Mesenchymal stem cell (in vitro differentiated cells and primary cell): ENCODE measurements at regions not wholly inside any gene's neighbourhood (a gene's known extent, or its start where the extent isn't known, plus 50 kb on each side); places are given as distances from the start of the nearest gene placed in this dataset.

Source experiments
- DNase-seq: peaks from one replicate; pipeline ENCODE4 v3.0.0-alpha.2; 2013
- H2AFZ ChIP-seq: one replicate; pipeline ENCODE4 v1.6.1; 2013; ENCODE audit warnings: low read depth, mild to moderate bottlenecking, control low read depth, inconsistent platforms, low read length, moderate library complexity
- H2AK5ac ChIP-seq: 2 replicates; pipeline ENCODE4 v1.6.1; 2013; ENCODE audit warnings: low read length, moderate library complexity, mild to moderate bottlenecking, inconsistent platforms; ENCODE audit not compliant: severe bottlenecking
- H2BK120ac ChIP-seq: one replicate; pipeline ENCODE4 v1.6.1; 2013; ENCODE audit warnings: low read depth, mild to moderate bottlenecking, inconsistent platforms, low read length, moderate library complexity
- H2BK12ac ChIP-seq, 2 experiments: one replicate each; pipeline ENCODE4 v1.6.1; 2013; ENCODE audit warnings: inconsistent platforms in 2 of 2, low read length in 2 of 2, mild to moderate bottlenecking in 2 of 2, moderate library complexity in 2 of 2, control low read depth in 1 of 2
- H2BK15ac ChIP-seq: one replicate; pipeline ENCODE4 v1.6.1; 2013; ENCODE audit warnings: mild to moderate bottlenecking, low read depth, inconsistent platforms; ENCODE audit not compliant: poor library complexity, severe bottlenecking
- H2BK5ac ChIP-seq: 2 replicates; pipeline ENCODE4 v1.6.1; 2013; ENCODE audit warnings: low read depth, mild to moderate bottlenecking, low read length, control low read depth, inconsistent platforms; ENCODE audit not compliant: poor library complexity, severe bottlenecking
- H3K14ac ChIP-seq, 2 experiments: one replicate each; pipeline ENCODE4 v1.6.1; 2013; ENCODE audit warnings: inconsistent platforms in 2 of 2, low read length in 2 of 2, control low read depth in 1 of 2, mild to moderate bottlenecking in 1 of 2, moderate library complexity in 1 of 2
- H3K18ac ChIP-seq, 2 experiments: one replicate each; pipeline ENCODE4 v1.6.1; 2013; ENCODE audit warnings: inconsistent platforms in 2 of 2, low read length in 2 of 2, control low read depth in 1 of 2, low read depth in 1 of 2, mild to moderate bottlenecking in 1 of 2
- H3K23ac ChIP-seq, 2 experiments: one replicate each; pipeline ENCODE4 v1.6.1; 2013; ENCODE audit warnings: inconsistent platforms in 2 of 2, low read length in 2 of 2, mild to moderate bottlenecking in 2 of 2, moderate library complexity in 2 of 2, control low read depth in 1 of 2
- H3K27ac ChIP-seq: 2 replicates; pipeline ENCODE4 v1.5.1; 2013; ENCODE audit warnings: mild to moderate bottlenecking, moderate library complexity, low read length, control low read depth, inconsistent platforms; ENCODE audit not compliant: poor library complexity, severe bottlenecking
- H3K27me3 ChIP-seq, 2 experiments: 2 replicates each; pipeline versions ENCODE4 v1.6.1 to v1.7.0; 2013; ENCODE audit warnings: low read length in 2 of 2, mild to moderate bottlenecking in 2 of 2, moderate library complexity in 2 of 2, control low read depth in 1 of 2, inconsistent platforms in 1 of 2; ENCODE audit not compliant: control insufficient read depth in 1 of 2, insufficient read depth in 1 of 2
- H3K36me3 ChIP-seq, 2 experiments: 2 replicates each; pipeline versions ENCODE4 v1.6.1 to v1.7.0; 2013; ENCODE audit warnings: low read length in 2 of 2, control low read depth in 1 of 2, inconsistent platforms in 1 of 2, low read depth in 1 of 2, mild to moderate bottlenecking in 1 of 2; ENCODE audit not compliant: insufficient read depth in 2 of 2, control insufficient read depth in 1 of 2
- H3K4ac ChIP-seq, 2 experiments: one replicate each; pipeline ENCODE4 v1.6.1; 2013; ENCODE audit warnings: inconsistent platforms in 2 of 2, low read length in 2 of 2, mild to moderate bottlenecking in 2 of 2, moderate library complexity in 2 of 2, control low read depth in 1 of 2, low read depth in 1 of 2
- H3K4me1 ChIP-seq: 2 replicates; pipeline ENCODE4 v1.6.1; 2013; ENCODE audit warnings: low read depth, low read length, control low read depth; ENCODE audit not compliant: control insufficient read depth, insufficient read depth
- H3K4me2 ChIP-seq: 2 replicates; pipeline ENCODE4 v1.6.1; 2013; ENCODE audit warnings: low read length, mild to moderate bottlenecking, inconsistent platforms; ENCODE audit not compliant: poor library complexity, severe bottlenecking
- H3K4me3 ChIP-seq, 2 experiments: 2 replicates each; pipeline versions ENCODE4 v1.5.1 to v1.7.0; 2013; ENCODE audit warnings: low read length in 2 of 2, mild to moderate bottlenecking in 2 of 2, control low read depth in 1 of 2, low read depth in 1 of 2; ENCODE audit not compliant: insufficient read depth in 1 of 2
- H3K79me1 ChIP-seq: replicated peaks from 2 replicates; pipeline ENCODE4 v1.6.1; 2013; ENCODE audit warnings: mild to moderate bottlenecking, control low read depth, low read length, inconsistent platforms; ENCODE audit not compliant: poor library complexity, severe bottlenecking
- H3K9ac ChIP-seq: 2 replicates; pipeline ENCODE4 v1.7.0; 2013; ENCODE audit warnings: mild to moderate bottlenecking, low read length, moderate library complexity
- H3K9me3 ChIP-seq: 2 replicates; pipeline ENCODE4 v1.7.0; 2013; ENCODE audit warnings: mild to moderate bottlenecking, low read length; ENCODE audit not compliant: control insufficient read depth
- H4K8ac ChIP-seq: one replicate; pipeline ENCODE4 v1.6.1; 2013; ENCODE audit warnings: inconsistent platforms, mild to moderate bottlenecking, low read length, moderate library complexity
- H4K91ac ChIP-seq: one replicate; pipeline ENCODE4 v1.6.1; 2013; ENCODE audit warnings: mild to moderate bottlenecking, low read length, inconsistent platforms
- WGBS: methylation state at CpG from one replicate; pipeline ENCODE4 v1.1.7; 2013; ENCODE audit warnings: mixed read lengths; 5-methylcytosine and 5-hydroxymethylcytosine counted together

- no peak overlapping the region for H4K8ac ChIP-seq
- no peak overlapping the region for H2AK5ac ChIP-seq
- no peak for DNase-seq
- no peak overlapping the region for H2AFZ ChIP-seq
- no peak overlapping the region for H3K9ac ChIP-seq
- no peaks in the 10 kb centered on the region for H3K9me3 ChIP-seq
- no peak overlapping the region for H3K18ac ChIP-seq
- H4K91ac ChIP-seq = no peak overlapping the region
- WGBS = 53% methylated on average over 2 of the region's 2 CpGs
- no peak overlapping the region for H3K4ac ChIP-seq
- H2BK5ac ChIP-seq = no peak overlapping the region
- H2BK12ac ChIP-seq = no peak overlapping the region
- no peak overlapping the region for H3K4me2 ChIP-seq
- H3K27ac ChIP-seq = no peak overlapping the region
- H3K23ac ChIP-seq = no peak overlapping the region
- no peaks in the 10 kb centered on the region for H3K36me3 ChIP-seq
- H3K27me3 ChIP-seq = no peaks in the 10 kb centered on the region
- H2BK120ac ChIP-seq = no peak overlapping the region
- H3K4me1 ChIP-seq = no peaks in the 10 kb centered on the region
- no peak overlapping the region for H2BK15ac ChIP-seq
- no peaks in the 10 kb centered on the region for H3K79me1 ChIP-seq
- H3K14ac ChIP-seq = no peak overlapping the region
- no peak overlapping the region for H3K4me3 ChIP-seq
Observed at GRCh38 chr10:10845185-10845584, 172.5 kb upstream of the CELF2 start.

GRCh38 chr10:10845826-10846503, 171.7 kb upstream of the CELF2 start:
- Histone ChIP-seq H3K23ac (no peak overlapping the region), H2AFZ (no peak overlapping the region), H2BK15ac (no peak overlapping the region), H3K14ac (no peak overlapping the region), H3K4me1 (peaks cover 1% of the 10 kb centered on the region), H3K4me2 (no peak overlapping the region), H3K27me3 (no peaks in the 10 kb centered on the region), H2BK12ac (no peak overlapping the region), H3K4me3 (peak overlapping the region in 1 of 2 experiments; percentile 36), H4K8ac (no peak overlapping the region), H2BK5ac (no peak overlapping the region), H3K36me3 (no peaks in the 10 kb centered on the region), H3K9ac (peak overlapping the region; percentile 72), H4K91ac (no peak overlapping the region), H2BK120ac (no peak overlapping the region), H2AK5ac (no peak overlapping the region), H3K9me3 (no peaks in the 10 kb centered on the region), H3K18ac (no peak overlapping the region), H3K4ac (no peak overlapping the region), H3K79me1 (no peaks in the 10 kb centered on the region), H3K27ac (no peak overlapping the region)
- DNase-seq = no peak
- WGBS = 93% methylated on average over 10 of the region's 11 CpGs

GRCh38 chr10:10846504-10846900, 171.2 kb upstream of the CELF2 start:
- H3K36me3 ChIP-seq = no peaks in the 10 kb centered on the region
- no peak overlapping the region for H2BK15ac ChIP-seq
- DNase-seq = no peak
- no peak overlapping the region for H2AFZ ChIP-seq
- H4K91ac ChIP-seq = no peak overlapping the region
- no peak overlapping the region for H2AK5ac ChIP-seq
- H3K18ac ChIP-seq = no peak overlapping the region
- no peak overlapping the region for H3K4me2 ChIP-seq
- no peak overlapping the region for H3K4me3 ChIP-seq
- no peak overlapping the region for H2BK120ac ChIP-seq
- no peak overlapping the region for H2BK5ac ChIP-seq
- H3K4ac ChIP-seq = no peak overlapping the region
- H3K23ac ChIP-seq = no peak overlapping the region
- no peaks in the 10 kb centered on the region for H3K79me1 ChIP-seq
- WGBS = 85% methylated on average over 3 of the region's 3 CpGs
- no peaks in the 10 kb centered on the region for H3K27me3 ChIP-seq
- no peaks in the 10 kb centered on the region for H3K9me3 ChIP-seq
- peak overlapping the region; percentile 72 for H3K9ac ChIP-seq
- no peak overlapping the region for H4K8ac ChIP-seq
- H3K27ac ChIP-seq = no peak overlapping the region
- H3K14ac ChIP-seq = no peak overlapping the region
- peaks cover 2% of the 10 kb centered on the region for H3K4me1 ChIP-seq
- no peak overlapping the region for H2BK12ac ChIP-seq

- Histone ChIP-seq H3K4ac (no peak overlapping the region), H3K79me1 (no peaks in the 10 kb centered on the region), H3K9me3 (no peaks in the 10 kb centered on the region), H3K9ac (no peak overlapping the region), H4K8ac (no peak overlapping the region), H2BK15ac (no peak overlapping the region), H2AFZ (no peak overlapping the region), H4K91ac (no peak overlapping the region), H3K4me2 (no peak overlapping the region), H3K18ac (no peak overlapping the region), H3K14ac (no peak overlapping the region), H2BK5ac (no peak overlapping the region), H3K27ac (no peak overlapping the region), H3K23ac (no peak overlapping the region), H2AK5ac (no peak overlapping the region), H3K27me3 (no peaks in the 10 kb centered on the region), H3K4me1 (peaks cover 2% of the 10 kb centered on the region), H2BK12ac (no peak overlapping the region), H3K4me3 (no peak overlapping the region), H3K36me3 (no peaks in the 10 kb centered on the region), H2BK120ac (no peak overlapping the region)
- no peak for DNase-seq
- 74% methylated on average over 5 of the region's 5 CpGs for WGBS
Observed at GRCh38 chr10:10847387-10847786, 170.3 kb upstream of the CELF2 start.
